ENCODE measurements at regions not wholly inside any gene's neighbourhood (a gene's known extent, or its start where the extent isn't known, plus 50 kb on each side); places are given as distances from the start of the nearest gene placed in this dataset.
"Not testable (repeated sequence)": the region's sequence is repeated elsewhere in the genome, so short reads cannot be mapped to it uniquely, and the experiment has no call there.

- DNase-seq, result no peak
Measured at GRCh38 chr6:27854421-27854820, 57.8 kb downstream of the OR2B2 start.

DNA sequence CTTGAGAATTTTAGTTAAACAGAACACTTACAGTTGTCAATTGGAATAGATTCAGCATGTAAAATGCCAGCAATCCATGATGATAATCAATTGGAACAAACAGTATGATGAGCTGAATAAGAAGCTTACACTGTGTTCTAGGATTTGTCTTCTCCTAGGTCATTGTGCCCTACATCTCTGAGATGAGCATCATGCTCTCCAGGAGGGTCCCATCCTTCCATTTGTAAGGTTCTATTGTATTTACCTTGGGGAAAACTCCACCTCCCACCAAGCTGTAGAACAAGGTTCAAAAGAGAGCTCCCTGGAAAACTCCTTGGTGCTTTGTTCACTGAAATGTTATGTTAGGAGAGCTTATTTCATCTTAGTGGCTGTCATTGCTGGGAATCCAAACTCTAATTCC is 60.8 kb downstream of the OR2B2 start:
- DNase-seq, result no peak

DNA sequence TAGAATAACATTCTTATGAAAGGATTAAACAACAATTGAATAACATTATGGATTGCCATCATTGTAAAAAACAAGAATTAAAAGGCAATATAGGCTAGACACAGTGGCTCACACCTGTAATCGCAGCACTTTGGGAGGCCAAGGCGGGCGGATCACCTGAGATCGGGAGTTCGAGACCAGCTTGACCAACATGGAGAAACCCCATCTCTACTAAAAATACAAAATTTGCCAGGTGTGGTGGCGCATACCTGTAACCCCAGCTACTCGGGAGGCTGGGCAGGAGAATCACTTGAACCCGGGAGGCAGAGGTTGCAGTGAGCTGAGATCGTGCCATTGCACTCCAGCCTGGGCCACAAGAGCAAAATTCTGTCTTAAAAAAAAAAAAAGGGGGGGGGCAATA is 63.2 kb downstream of the OR2B2 start:
- not testable (repeated sequence) for DNase-seq

DNA sequence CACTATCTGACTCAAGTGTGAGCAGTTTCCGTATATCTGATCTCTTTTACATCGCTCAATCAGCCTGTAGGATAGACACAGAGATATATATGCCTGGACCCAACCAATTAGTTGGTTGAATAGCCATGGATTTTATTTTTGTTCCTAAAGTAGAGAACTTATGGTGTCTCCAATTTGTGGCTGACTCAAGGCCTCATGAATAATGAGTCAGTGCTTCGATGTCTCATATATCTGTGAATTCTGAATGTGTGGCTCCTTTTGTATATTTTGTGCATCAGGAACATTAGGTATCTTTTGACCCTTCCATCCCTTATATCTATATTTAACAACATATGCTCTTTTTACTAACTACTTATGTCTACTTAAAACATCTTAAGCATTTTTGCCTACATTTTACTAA is 64.5 kb downstream of the OR2B2 start:
- no peak for DNase-seq

GRCh38 chr6:27840572-27840971 is 71.6 kb downstream of the OR2B2 start:
- no peak for DNase-seq

DNA sequence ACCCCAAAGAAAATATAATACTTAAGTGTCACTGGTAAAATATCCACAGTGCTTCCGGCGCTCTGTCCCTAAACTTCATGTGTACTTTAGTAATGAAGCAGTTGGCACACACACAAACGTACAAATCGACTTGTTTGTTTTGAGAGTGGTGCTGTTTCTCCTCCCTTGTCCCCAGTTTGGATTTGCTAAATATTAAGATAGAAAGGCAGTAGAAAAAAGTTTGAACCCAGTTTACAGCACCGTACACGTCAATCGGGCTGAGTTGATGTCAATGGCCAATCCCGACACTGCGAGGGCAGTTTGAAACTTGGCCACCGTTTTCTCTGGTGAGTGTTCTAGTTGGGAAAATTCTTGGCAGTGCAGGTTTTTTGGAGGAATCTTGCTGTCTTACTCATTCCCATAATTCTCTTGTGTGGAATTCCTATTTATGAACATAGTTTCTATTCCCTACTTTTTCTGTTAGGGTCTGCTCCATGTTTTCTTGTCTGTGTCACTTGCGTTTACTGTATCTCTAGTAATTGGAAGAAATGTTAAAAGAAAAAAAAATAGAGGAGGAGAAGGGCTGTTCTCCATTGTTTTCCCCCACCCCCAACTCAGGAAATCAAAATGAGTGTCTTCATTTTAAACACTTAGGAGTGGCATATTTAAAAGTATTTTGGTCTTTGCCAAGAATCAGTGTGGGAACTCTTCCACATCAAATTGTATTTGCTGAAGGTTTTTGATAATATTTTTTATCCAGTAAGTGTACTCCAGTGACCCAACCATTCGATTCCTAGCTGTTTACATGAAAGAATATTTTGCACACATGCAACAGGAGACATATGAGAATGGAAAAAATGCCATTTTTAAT is 72.3 kb downstream of the OR2B2 start:
- no peak for DNase-seq

GRCh38 chr6:27838945-27839625 is 73.1 kb downstream of the OR2B2 start:
- DNase-seq, result no peak

- DNase-seq, result peak; percentile 63
Measured at GRCh38 chr6:27838058-27838944, 73.9 kb downstream of the OR2B2 start.

- no peak for DNase-seq
Measured at GRCh38 chr6:27837625-27838057, 74.6 kb downstream of the OR2B2 start.

DNA sequence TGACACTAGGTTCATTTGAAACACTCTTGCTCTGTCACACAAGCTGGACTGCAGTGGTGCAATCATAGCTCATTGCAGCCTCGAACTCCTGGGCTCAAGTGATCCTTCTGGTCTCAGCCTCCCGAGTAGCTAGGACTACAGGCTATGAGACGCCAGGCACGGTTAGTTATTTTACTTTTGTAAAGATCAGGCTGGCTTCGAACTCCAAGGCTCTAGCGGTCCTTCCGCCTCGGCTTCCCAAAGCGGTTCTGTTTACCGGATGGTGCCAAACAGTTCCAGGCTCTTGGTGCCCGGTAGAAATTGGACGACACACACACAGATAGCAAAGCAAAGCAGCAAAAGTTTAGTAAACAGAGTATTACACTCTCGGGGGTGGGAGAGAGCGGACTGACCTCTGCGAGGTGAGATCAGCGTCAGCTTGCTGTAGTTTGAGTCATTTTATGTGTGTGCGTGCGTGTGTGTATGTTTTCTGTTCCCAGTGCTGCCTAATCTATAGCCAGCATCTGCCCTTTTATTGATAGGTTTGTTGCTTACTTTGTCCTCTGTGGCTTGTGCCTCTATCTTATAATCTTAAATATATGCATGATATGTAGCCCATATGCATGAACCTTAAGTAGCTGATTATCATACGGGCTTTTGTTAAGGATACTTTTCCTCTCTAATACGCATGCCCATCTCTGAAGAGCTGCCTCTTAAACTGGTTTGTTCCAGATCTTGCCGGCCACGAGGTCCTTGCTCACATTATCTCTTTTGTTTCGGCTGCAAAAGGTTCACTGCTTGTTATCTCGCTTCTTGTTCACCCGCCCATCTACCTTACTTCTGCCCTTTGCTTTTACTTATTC is 75.2 kb downstream of the OR2B2 start:
- no peak for DNase-seq

DNA sequence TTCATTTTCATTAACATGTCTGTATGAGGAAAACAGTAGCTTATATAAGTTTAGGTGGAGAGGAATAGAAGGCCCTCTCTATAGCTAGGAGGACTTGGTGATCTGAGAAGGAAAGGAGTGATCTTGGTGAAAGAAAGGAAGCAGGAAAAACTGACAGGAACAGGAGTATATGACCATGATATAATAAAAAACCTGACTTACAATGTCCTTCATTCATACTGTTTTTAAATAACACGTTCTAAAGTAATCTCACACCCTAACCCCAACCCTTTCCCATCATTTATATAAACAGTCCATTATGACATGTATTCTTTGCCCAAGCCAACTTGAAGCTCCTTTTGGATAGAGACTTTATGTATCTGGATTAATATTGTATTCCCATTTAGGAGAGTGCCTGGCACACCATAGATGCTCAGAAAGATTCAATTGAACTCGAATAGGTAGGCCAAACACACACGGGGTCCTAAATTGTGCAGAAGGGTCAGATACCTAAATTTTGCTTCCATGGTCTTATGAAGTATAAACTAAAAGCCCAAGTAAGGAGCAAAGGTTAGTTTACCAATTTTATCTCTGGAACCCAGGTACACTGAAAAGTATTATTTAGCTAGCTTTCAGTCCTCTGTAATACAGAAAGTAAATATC is 75.9 kb downstream of the OR2B2 start:
- no peak for DNase-seq

DNA sequence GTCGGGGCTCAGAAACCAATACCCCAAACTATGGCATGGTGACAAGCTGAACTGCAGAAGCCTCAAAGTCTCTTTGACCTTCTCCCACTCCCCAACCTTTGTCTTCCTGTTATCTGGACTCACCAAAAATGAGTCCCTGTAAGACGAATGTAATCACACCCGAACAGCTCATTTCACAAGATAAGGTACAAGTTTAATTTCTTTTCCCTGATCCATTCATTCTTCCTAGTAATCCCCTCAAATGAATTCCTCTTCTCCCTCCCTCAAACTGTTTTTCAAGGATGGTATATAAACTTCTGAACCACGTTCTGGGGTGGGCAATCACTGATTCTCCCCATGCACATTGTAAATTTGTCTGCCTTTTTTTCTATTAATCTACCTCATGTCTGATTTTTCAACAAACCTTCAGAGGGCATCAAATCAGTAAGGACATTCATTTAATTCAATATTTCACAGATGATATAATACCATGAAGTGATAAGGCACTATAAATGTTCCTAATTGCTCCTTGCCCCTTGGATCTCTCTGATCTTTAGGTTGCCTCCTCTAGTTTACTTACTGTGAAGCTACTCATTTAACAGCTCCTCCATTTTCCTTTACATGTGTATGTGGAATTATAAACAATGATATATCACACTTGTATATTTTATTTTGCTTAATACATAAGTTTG is 77.2 kb downstream of the OR2B2 start:
- DNase-seq, result no peak

DNA sequence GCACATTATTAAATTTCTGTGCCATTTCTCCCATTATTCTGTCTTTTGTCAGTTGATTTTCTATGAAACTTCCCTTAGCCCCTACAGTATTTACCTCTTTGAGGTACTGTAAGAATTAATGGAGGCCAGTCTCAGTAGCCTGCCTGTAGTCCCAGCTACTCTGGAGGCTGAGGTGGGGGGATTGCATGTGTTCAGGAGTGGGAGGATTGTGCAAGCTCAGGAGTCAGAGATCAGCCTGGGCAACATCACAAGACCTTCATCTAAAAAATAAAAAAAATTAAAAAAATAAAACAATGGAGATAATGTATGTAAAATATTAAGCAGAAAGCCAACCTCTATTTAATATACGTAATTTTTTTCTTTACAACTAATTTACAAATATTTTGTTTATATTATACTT is 77.8 kb downstream of the OR2B2 start:
- no peak for DNase-seq

DNA sequence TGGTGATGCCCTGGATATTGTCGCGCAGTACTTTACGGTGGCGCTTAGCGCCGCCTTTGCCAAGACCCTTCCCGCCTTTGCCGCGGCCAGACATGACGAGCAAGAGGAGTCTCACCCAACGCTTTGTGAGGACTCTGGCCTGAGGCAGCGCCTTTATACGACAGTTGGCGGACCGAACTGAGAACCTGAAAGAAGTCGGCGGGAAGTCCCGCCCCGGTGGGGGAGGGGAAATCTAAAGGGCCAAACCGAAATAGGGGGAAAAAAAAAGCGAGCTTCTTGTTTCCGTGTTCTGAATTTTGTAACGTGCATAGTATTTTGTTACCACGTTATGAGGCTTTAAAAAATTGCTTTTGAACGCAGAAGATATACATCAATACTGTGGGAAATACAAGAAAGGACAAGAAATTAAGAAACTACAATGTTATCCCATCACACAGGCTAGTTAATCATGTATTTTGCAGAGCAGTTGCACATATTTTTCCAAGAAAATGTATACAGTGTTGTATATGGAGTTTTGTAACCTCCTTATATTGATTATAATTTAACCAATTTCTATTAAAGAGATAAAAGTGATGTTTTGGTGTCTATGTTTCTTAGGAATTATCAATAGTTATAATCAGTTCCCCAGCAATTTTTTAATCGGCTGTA is 80.6 kb downstream of the OR2B2 start:
- peak; percentile 45 for DNase-seq

DNA sequence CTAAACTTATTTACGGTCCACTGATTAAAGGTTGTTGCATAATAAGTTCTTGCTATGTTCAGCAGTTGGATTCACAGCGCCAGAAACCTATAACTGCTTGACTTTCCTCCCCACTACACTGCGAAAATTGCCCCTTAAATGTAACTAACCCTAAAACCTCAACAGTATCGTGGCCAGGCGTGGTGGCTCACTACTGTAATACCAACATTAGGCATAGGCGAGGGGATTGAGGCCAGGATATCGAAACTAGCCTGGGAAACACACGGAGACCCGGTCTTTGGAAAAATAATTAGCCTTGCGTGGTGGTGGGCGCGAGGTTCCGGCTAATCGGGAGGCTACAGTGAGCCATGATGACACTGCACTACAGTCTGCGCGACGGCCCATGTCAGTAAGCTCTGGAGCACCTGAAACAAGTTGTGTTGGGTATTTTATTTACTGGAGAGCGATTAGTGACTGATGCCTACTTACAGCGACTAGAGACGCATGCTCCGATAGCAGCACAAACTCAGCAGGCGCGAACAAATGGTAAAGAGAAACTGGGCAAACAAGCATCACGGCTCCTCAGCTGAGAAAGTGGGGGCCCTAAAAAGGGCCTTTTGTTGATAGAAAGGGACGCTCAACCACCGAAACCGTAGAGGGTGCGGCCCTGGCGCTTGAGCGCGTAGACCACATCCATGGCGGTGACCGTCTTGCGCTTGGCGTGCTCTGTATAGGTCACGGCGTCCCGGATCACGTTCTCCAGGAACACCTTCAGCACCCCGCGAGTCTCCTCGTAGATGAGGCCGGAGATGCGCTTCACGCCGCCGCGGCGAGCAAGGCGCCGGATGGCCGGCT is 81.4 kb downstream of the OR2B2 start:
- DNase-seq, result not testable (repeated sequence)

DNA sequence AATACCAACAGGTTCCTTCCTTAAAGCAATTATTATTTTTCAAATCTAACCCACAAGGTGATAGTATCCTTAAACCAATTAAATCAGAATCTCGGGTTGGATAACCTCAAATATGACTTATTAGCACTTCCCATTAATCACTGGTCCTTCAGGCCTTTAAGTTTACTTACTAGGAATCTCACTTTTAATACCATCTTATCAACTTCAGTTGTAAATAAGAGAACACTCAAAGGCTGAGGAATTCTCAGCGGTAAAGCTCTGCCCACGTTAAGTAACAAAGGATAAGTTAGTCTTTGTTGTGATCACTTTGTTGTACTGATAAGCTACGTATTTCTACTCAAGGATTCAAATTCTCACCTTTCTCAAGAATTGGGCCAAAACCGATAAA is 82.0 kb downstream of the OR2B2 start:
- DNase-seq, result no peak

DNA sequence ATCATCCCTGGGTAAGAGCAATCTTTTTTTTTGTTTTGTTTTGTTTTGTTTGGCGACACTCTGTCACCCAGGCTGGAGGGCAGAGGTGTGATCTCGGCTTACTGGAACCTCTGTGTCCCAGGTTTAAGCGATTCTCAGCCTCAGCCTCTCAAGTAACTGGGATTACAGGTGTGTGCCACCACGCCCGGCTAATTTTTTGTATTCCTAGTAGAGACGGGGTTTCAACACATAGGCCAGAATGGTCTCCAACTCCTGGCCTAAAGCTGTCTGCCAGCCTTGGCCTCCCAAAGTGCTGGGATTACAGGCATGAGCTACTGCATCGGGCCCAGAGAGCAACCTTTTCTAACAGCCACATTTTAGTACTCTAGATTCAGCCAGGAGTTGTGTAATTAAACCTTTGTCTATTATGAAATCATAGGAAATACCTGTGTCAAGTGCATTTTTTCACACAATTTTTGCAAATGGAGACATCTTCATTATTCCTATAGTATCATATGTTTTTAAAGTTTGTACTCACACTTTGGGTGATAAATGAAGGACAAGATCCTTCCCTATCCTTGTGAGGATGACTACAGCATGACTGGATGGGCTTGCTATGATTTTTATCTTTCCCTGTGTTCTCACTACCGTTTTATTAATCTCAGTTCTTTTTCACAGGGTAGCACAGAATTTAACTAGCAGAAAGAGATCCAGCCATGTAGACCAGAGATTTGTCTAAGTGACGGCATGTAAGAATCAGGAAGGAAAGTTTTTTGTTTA is 82.6 kb downstream of the OR2B2 start:
- DNase-seq, result no peak

DNA sequence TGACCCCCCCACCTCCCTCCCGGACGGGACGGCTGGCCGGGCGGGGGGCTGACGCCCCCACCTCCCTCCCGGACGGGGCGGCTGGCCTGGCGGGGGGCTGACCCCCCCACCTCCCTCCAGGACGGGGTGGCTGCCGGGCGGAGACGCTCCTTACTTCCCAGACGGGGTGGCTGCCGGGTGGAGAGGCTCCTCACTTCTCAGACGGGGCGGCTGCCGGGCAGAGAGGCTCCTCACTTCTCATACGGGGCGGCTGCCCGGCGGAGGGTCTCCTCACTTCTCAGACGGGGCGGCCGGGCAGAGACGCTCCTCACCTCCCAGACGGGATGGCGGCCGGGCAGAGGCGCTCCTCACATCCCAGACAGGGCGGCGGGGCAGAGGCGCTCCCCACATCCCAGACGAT is 84.7 kb downstream of the OR2B2 start:
- DNase-seq, result not testable (repeated sequence)

DNA sequence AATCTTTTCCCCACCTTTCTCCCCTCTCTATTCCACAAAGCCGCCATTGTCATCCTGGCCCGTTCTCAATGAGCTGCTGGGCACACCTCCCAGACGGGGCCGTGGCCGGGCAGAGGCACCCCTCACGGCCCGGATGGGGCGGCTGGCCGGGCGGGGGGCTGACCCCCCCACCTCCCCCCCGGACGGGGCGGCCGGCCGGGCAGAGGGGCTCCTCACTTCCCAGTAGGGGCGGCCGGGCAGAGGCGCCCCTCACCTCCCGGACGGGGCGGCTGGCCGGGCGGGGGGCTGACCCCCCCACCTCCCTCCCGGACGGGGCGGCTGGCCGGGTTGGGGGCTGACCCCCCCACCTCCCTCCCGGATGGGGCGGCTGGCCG is 85.6 kb downstream of the OR2B2 start:
- DNase-seq, result not testable (repeated sequence)

All from GOT3 (cell line).